Hepatocyte (in vitro differentiated cells): ENCODE measurements at regions not wholly inside any gene's neighbourhood (a gene's known extent, or its start where the extent isn't known, plus 50 kb on each side); places are given as distances from the start of the nearest gene placed in this dataset.

Source experiments
- CTCF ChIP-seq: fragments of 200-600 bp; sonication (generic); IDR thresholded peaks from 2 replicates; pipeline ENCODE4 v1.5.1; 2016; ENCODE audit warnings: antibody characterized with exemption, mild to moderate bottlenecking; ENCODE audit not compliant: poor library complexity
- EZH2 ChIP-seq: fragments of 200-600 bp; sonication (generic); IDR thresholded peaks from 2 replicates; pipeline ENCODE4 v1.6.1; 2016; ENCODE audit warnings: antibody characterized with exemption, mild to moderate bottlenecking, borderline replicate concordance
- EZH2phosphoT487 ChIP-seq: fragments of 200-600 bp; sonication (generic); IDR thresholded peaks from one replicate; pipeline ENCODE4 v1.6.1; 2018; ENCODE audit warnings: antibody characterized with exemption, mild to moderate bottlenecking, low read depth, moderate library complexity; ENCODE audit not compliant: unreplicated experiment, severe bottlenecking

GRCh38 chr2:239696559-239697207 is 295.9 kb upstream of the HDAC4 start:
- TF ChIP-seq CTCF (no peak), EZH2phosphoT487 (no peak), EZH2 (no peak)
